ENCODE measurements at regions not wholly inside any gene's neighbourhood (a gene's known extent, or its start where the extent isn't known, plus 50 kb on each side); places are given as distances from the start of the nearest gene placed in this dataset.

- ATAC-seq (ENCODE audit: insufficient number of reproducible peaks, low FRiP score, low read depth) (no peak), DNase-seq (ENCODE audit: low spot score) (no peak)
- Histone ChIP-seq H3K4me3 (no peak overlapping the region), H3K4me1 (ENCODE audit: control insufficient read depth in 1 of 2, low read depth in 2 of 2) (no peaks in the 10 kb centered on the region), H3K36me3 (no peaks in the 10 kb centered on the region), H3K27me3 (replicated peaks; ENCODE audit: insufficient read depth) (no peaks in the 10 kb centered on the region), H3K9me3 (peaks cover 6% of the 10 kb centered on the region), H3K27ac (no peak overlapping the region)
- no peak for TF ChIP-seq CTCF (IDR thresholded peaks at IDR 0.05)
Measured at GRCh38 chr16:54605536-54606066, 319.0 kb upstream of the IRX3 start.

- H3K27me3 ChIP-seq (replicated peaks; ENCODE audit: insufficient read depth), result no peaks in the 10 kb centered on the region
- no peak overlapping the region for H3K27ac ChIP-seq
- no peaks in the 10 kb centered on the region for H3K36me3 ChIP-seq
- H3K4me1 ChIP-seq (ENCODE audit: control insufficient read depth in 1 of 2, low read depth in 2 of 2), result no peaks in the 10 kb centered on the region
- DNase-seq (ENCODE audit: low spot score), result no peak
- H3K4me3 ChIP-seq, result no peak overlapping the region
- no peak for ATAC-seq (ENCODE audit: insufficient number of reproducible peaks, low FRiP score, low read depth)
- peaks cover 6% of the 10 kb centered on the region for H3K9me3 ChIP-seq
- no peak for TF ChIP-seq CTCF (IDR thresholded peaks at IDR 0.05)
Measured at GRCh38 chr16:54602666-54603065, 316.1 kb upstream of the IRX3 start.

- Histone ChIP-seq H3K27ac (no peak overlapping the region), H3K4me1 (ENCODE audit: control insufficient read depth in 1 of 2, low read depth in 2 of 2) (no peaks in the 10 kb centered on the region), H3K9me3 (no peaks in the 10 kb centered on the region), H3K27me3 (replicated peaks; ENCODE audit: insufficient read depth) (no peaks in the 10 kb centered on the region), H3K4me3 (no peak overlapping the region), H3K36me3 (no peaks in the 10 kb centered on the region)
- no peak for TF ChIP-seq CTCF (IDR thresholded peaks at IDR 0.05)
- DNase-seq (ENCODE audit: low spot score), result no peak
- no peak for ATAC-seq (ENCODE audit: insufficient number of reproducible peaks, low FRiP score, low read depth)
Measured at GRCh38 chr16:54597222-54597621, 310.6 kb upstream of the IRX3 start.

- Histone ChIP-seq H3K4me3 (no peak overlapping the region), H3K36me3 (no peaks in the 10 kb centered on the region), H3K27ac (no peak overlapping the region), H3K4me1 (ENCODE audit: control insufficient read depth in 1 of 2, low read depth in 2 of 2) (no peaks in the 10 kb centered on the region), H3K9me3 (no peaks in the 10 kb centered on the region), H3K27me3 (replicated peaks; ENCODE audit: insufficient read depth) (no peaks in the 10 kb centered on the region)
- DNase-seq (ENCODE audit: low spot score) (no peak), ATAC-seq (ENCODE audit: insufficient number of reproducible peaks, low FRiP score, low read depth) (no peak)
- no peak for TF ChIP-seq CTCF (IDR thresholded peaks at IDR 0.05)
Measured at GRCh38 chr16:54595621-54596020, 309.0 kb upstream of the IRX3 start.

GRCh38 chr16:54594601-54595391 is 308.2 kb upstream of the IRX3 start:
- Histone ChIP-seq H3K4me1 (ENCODE audit: control insufficient read depth in 1 of 2, low read depth in 2 of 2) (no peaks in the 10 kb centered on the region), H3K4me3 (no peak overlapping the region), H3K9me3 (no peaks in the 10 kb centered on the region), H3K36me3 (no peaks in the 10 kb centered on the region), H3K27me3 (replicated peaks; ENCODE audit: insufficient read depth) (no peaks in the 10 kb centered on the region), H3K27ac (no peak overlapping the region)
- no peak for TF ChIP-seq CTCF (IDR thresholded peaks at IDR 0.05)
- DNase-seq (ENCODE audit: low spot score), result no peak
- no peak for ATAC-seq (ENCODE audit: insufficient number of reproducible peaks, low FRiP score, low read depth)

All from thoracic aorta (tissue), 2 donors.